T-helper 9 cell (primary cell): ENCODE measurements at regions not wholly inside any gene's neighbourhood (a gene's known extent, or its start where the extent isn't known, plus 50 kb on each side); places are given as distances from the start of the nearest gene placed in this dataset.
"Not testable (repeated sequence)": the region's sequence is repeated elsewhere in the genome, so short reads cannot be mapped to it uniquely, and the experiment has no call there.

Experiments
- DNase-seq: peaks from one replicate; pipeline ENCODE4 v3.0.0-alpha.2; 2020

GRCh38 chrX:43386875-43387274 lies 269.2 kb upstream of the MAOA start:
- DNase-seq = no peak

GRCh38 chrX:43405191-43405590 lies 250.9 kb upstream of the MAOA start:
- DNase-seq = no peak

- DNase-seq = no peak
These were observed 232.2 kb upstream of the MAOA start for GRCh38 chrX:43423876-43424275.

GRCh38 chrX:43436517-43436916 lies 219.6 kb upstream of the MAOA start:
- no peak for DNase-seq

GRCh38 chrX:43446752-43447151 lies 209.3 kb upstream of the MAOA start:
- no peak for DNase-seq

- DNase-seq = no peak
These were observed 207.4 kb upstream of the MAOA start for GRCh38 chrX:43448688-43449087.

GRCh38 chrX:43450355-43450754 lies 205.7 kb upstream of the MAOA start:
- no peak for DNase-seq

GRCh38 chrX:43451976-43452686 lies 204.0 kb upstream of the MAOA start:
- not testable (repeated sequence) for DNase-seq

GRCh38 chrX:43456063-43456462 lies 200.0 kb upstream of the MAOA start:
- DNase-seq = no peak

- no peak for DNase-seq
These were observed 199.2 kb upstream of the MAOA start for GRCh38 chrX:43456906-43457305.

- no peak for DNase-seq
These were observed 188.4 kb upstream of the MAOA start for GRCh38 chrX:43467608-43468234.

- no peak for DNase-seq
These were observed 186.6 kb upstream of the MAOA start for GRCh38 chrX:43469391-43470054.

GRCh38 chrX:43474321-43474720 lies 181.8 kb upstream of the MAOA start:
- no peak for DNase-seq

- no peak for DNase-seq
These were observed 177.0 kb upstream of the MAOA start for GRCh38 chrX:43479070-43479469.

- no peak for DNase-seq
These were observed 176.2 kb upstream of the MAOA start for GRCh38 chrX:43479850-43480249.

GRCh38 chrX:43481576-43481975 lies 174.5 kb upstream of the MAOA start:
- DNase-seq = no peak

GRCh38 chrX:43493756-43494155 lies 162.3 kb upstream of the MAOA start:
- DNase-seq = no peak

GRCh38 chrX:43500246-43500645 lies 155.9 kb upstream of the MAOA start:
- no peak for DNase-seq

GRCh38 chrX:43500996-43501694 lies 155.0 kb upstream of the MAOA start:
- no peak for DNase-seq

GRCh38 chrX:43504394-43504793 lies 151.7 kb upstream of the MAOA start:
- DNase-seq = no peak

GRCh38 chrX:43505769-43506168 lies 150.3 kb upstream of the MAOA start:
- DNase-seq = no peak

- DNase-seq = no peak
These were observed 147.4 kb upstream of the MAOA start for GRCh38 chrX:43508694-43509093.

- DNase-seq = no peak
These were observed 145.9 kb upstream of the MAOA start for GRCh38 chrX:43510209-43510608.

GRCh38 chrX:43513085-43513484 lies 143.0 kb upstream of the MAOA start:
- no peak for DNase-seq
